Chondrocyte (in vitro differentiated cells): ENCODE measurements at regions not wholly inside any gene's neighbourhood (a gene's known extent, or its start where the extent isn't known, plus 50 kb on each side); places are given as distances from the start of the nearest gene placed in this dataset.
"Not testable (repeated sequence)": the region's sequence is repeated elsewhere in the genome, so short reads cannot be mapped to it uniquely, and the experiment has no call there.

Experiments used
- DNase-seq: peaks from one replicate; pipeline ENCODE4 v3.0.0; 2021; ENCODE audit warnings: mixed read lengths, low spot score
- H3K27ac Mint-ChIP-seq: one replicate; pipeline ENCODE4 v1.8.0; 2021; ENCODE audit warnings: mild to moderate bottlenecking, moderate library complexity, mixed read lengths; ENCODE audit not compliant: unreplicated experiment
- H3K27me3 Mint-ChIP-seq: 2 replicates; pipeline ENCODE4 v1.8.0; 2021; ENCODE audit warnings: low read depth, mixed read lengths
- H3K36me3 Mint-ChIP-seq: 2 replicates; pipeline ENCODE4 v1.8.0; 2021; ENCODE audit warnings: low read depth, mixed read lengths
- H3K4me1 Mint-ChIP-seq: 2 replicates; pipeline ENCODE4 v1.8.0; 2021; ENCODE audit warnings: low read depth, mild to moderate bottlenecking, mixed read lengths
- H3K4me3 Mint-ChIP-seq: one replicate; pipeline ENCODE4 v1.8.0; 2021; ENCODE audit warnings: mild to moderate bottlenecking, moderate library complexity, mixed read lengths; ENCODE audit not compliant: unreplicated experiment
- H3K9me3 Mint-ChIP-seq: 2 replicates; pipeline ENCODE4 v1.8.0; 2021; ENCODE audit warnings: low read depth, mixed read lengths
- CTCF ChIP-seq: fragments of 200-600 bp; sonication (generic); IDR thresholded peaks from 2 replicates; pipeline ENCODE4 v1.5.0; 2021; ENCODE audit warnings: antibody characterized with exemption, mild to moderate bottlenecking, moderate library complexity

DNA sequence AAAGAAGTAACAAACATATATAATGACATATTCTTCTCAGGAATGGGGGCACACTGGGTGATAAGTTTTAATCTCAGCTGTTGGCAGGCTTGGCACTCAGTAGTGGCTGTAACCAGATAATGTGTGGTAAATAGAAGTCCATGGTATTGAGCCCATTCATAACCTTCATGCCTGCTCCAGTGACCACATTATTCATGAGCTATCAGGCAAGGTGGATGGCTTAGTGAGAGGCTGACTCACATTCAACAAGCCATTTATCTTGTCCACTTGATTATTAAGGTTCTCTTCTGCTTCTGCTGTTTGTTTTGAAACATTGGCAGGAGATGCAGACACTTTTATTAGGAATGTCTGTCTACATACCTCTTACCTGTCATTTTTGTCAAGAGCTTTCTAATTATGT, 950.4 kb upstream of the LRFN5 start:
- H3K27me3 Mint-ChIP-seq, result no peaks in the 10 kb centered on the region
- no peaks in the 10 kb centered on the region for H3K36me3 Mint-ChIP-seq
- DNase-seq, result no peak
- no peaks in the 10 kb centered on the region for H3K4me1 Mint-ChIP-seq
- no peak for TF ChIP-seq CTCF
- no peaks in the 10 kb centered on the region for H3K9me3 Mint-ChIP-seq
- no peak overlapping the region for H3K27ac Mint-ChIP-seq
- H3K4me3 Mint-ChIP-seq, result no peak overlapping the region

DNA sequence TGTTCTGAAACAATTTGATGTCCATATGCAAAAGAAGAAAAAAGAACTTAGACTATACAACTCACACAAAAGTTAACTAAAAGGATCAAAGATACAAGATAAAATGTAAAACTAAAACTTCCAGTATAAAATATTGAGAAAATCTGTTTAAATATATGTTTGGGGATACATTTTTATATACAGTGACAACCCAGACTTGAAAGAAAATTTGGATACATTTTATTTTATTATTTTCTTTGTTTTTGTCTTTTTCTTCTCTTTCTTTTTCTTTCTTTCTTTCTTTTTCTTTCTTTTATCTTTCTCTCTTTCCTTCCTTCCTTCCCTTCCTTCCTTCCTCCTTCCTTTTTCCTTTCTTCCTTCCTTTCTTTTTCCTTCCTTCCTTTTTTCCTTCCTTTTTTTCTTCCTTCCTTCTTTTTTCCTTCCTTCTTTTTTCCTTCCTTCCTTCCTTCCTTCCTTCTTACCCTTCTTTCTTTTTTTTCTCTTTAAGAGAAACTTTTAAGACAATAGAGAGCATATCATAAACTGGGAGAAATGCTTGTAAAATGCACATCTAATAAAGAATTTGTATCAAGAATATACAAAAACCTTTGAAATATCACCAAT, 954.5 kb upstream of the LRFN5 start:
- Mint-ChIP-seq H3K4me3 (no peak overlapping the region), H3K9me3 (no peaks in the 10 kb centered on the region), H3K4me1 (no peaks in the 10 kb centered on the region), H3K27ac (no peak overlapping the region), H3K27me3 (no peaks in the 10 kb centered on the region), H3K36me3 (no peaks in the 10 kb centered on the region)
- TF ChIP-seq CTCF, result no peak
- DNase-seq, result no peak

GRCh38 chr14:40630471-40630870, 976.2 kb upstream of the LRFN5 start:
- peak overlapping the region; percentile 5 for H3K27ac Mint-ChIP-seq
- H3K4me1 Mint-ChIP-seq, result peaks cover 4% of the 10 kb centered on the region
- H3K4me3 Mint-ChIP-seq, result peak overlapping the region; percentile 75
- H3K36me3 Mint-ChIP-seq, result no peaks in the 10 kb centered on the region
- TF ChIP-seq CTCF, result no peak
- DNase-seq, result no peak
- H3K9me3 Mint-ChIP-seq, result no peaks in the 10 kb centered on the region
- H3K27me3 Mint-ChIP-seq, result no peaks in the 10 kb centered on the region

DNA sequence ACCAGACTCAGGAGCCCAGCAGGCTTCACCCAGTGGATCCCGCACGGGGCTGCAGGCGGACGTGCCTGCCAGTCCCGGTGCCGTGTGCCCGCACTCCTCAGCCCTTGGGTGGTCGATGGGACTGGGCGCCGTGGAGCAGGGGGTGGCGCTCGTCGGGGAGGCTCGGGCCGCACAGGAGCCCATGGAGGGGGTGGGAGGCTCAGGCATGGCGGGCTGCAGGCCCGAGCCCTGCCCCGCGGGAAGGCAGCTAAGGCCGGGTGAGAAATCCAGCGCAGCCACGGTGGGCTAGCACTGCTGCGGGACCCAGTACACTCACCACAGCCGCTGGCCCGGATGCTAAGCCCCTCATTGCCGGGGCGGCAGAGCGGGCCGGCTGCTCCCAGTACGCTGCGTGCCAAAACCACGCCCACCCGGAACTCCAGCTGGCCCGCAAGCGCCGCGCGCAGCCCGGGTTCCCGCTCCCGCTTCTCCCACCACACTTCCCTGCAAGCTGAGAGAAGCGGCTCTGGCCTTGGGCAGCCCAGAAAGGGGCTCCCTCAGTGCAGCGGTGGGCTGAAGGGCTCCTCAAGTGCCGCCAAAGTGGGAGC, 977.0 kb upstream of the LRFN5 start:
- H3K4me1 Mint-ChIP-seq, H3K36me3 Mint-ChIP-seq, H3K27me3 Mint-ChIP-seq, H3K9me3 Mint-ChIP-seq, DNase-seq: not testable (repeated sequence)
- Mint-ChIP-seq H3K27ac (peak overlapping the region; percentile 50), H3K4me3 (peak overlapping the region; percentile 75)

GRCh38 chr14:40629144-40629543, 977.5 kb upstream of the LRFN5 start:
- DNase-seq, result no peak
- Mint-ChIP-seq H3K36me3 (no peaks in the 10 kb centered on the region), H3K27me3 (no peaks in the 10 kb centered on the region), H3K27ac (peak overlapping the region; percentile 50), H3K4me1 (peaks cover 4% of the 10 kb centered on the region), H3K4me3 (peak overlapping the region; percentile 75), H3K9me3 (no peaks in the 10 kb centered on the region)
- no peak for TF ChIP-seq CTCF

- Mint-ChIP-seq H3K27me3 (no peaks in the 10 kb centered on the region), H3K4me3 (no peak overlapping the region), H3K4me1 (no peaks in the 10 kb centered on the region), H3K9me3 (no peaks in the 10 kb centered on the region), H3K27ac (no peak overlapping the region), H3K36me3 (no peaks in the 10 kb centered on the region)
- no peak for DNase-seq
- no peak for TF ChIP-seq CTCF
These were observed 983.0 kb upstream of the LRFN5 start for GRCh38 chr14:40623643-40624042.
